T1000 (cell line): ENCODE measurements at regions not wholly inside any gene's neighbourhood (a gene's known extent, or its start where the extent isn't known, plus 50 kb on each side); places are given as distances from the start of the nearest gene placed in this dataset.

Experiments
- DNase-seq: peaks from one replicate; lab custom pipeline; 2025; ENCODE audit warnings: mixed read lengths; lab: John Stamatoyannopoulos, UW

DNA sequence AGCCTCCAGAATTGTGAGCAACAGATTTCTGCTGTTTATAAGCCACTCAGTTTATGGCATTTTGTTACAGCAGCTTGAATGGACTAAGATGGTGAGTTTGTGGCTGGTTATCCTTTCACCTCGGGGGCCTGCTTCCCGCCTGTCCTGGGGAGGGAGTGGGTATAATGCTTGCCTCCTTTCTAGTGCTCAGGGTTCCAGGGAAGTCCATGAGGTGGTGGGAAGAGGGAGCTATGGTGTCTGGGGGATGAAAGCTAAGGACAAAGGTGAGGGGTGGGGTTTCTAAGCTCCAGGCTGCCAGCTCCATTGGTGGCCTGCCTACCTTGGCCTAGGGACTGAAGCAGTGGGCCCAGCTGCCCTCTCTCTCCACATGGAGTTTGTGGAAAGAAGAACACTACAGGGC, 50.2 kb upstream of the SDK2 start:
- DNase-seq: no peak

GRCh38 chr17:73695035-73695738, 50.9 kb upstream of the SDK2 start:
- no peak for DNase-seq

DNA sequence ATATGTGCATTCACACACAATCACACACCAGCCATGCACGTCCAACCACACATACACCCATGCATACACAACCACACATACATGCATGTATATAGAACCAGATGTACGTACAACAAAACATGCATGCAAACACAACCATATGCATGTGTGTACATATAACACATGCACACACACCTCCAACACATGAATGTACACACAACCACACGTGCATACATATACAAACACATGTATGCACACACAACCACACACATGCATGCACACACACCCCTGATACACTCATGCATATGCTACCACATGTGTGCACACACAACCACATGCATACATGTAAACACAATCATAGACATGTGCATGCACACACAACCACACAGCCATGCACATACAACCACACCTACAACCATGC, 52.0 kb upstream of the SDK2 start:
- no peak for DNase-seq

- no peak for DNase-seq
Measured at GRCh38 chr17:73697872-73698271, 53.6 kb upstream of the SDK2 start.

- DNase-seq: no peak
Measured at GRCh38 chr17:73698966-73699365, 54.7 kb upstream of the SDK2 start.

- DNase-seq: no peak
Measured at GRCh38 chr17:73701701-73702100, 57.5 kb upstream of the SDK2 start.

GRCh38 chr17:73703192-73703591, 58.9 kb upstream of the SDK2 start:
- DNase-seq: no peak

GRCh38 chr17:73703917-73704316, 59.7 kb upstream of the SDK2 start:
- DNase-seq: no peak

DNA sequence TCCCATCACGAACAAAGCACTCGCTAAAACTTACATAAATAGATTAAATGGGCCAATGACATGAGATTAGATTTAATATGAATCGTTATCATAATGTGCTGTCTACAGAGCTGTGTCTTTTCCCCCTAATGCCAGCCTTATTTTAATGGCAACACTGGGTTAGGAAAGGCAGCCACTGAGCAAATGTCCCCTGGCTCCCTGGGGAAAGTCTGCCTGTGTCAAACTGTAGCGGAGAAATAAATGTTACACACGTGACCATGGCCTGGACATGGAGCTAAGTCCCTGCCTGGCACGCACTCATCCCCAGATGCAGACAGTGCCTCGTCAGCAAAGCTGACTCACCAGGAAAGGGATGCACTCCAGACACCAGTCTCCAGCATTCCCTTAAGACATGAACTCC, 61.3 kb upstream of the SDK2 start:
- no peak for DNase-seq

- no peak for DNase-seq
Measured at GRCh38 chr17:73706428-73706827, 62.2 kb upstream of the SDK2 start.

DNA sequence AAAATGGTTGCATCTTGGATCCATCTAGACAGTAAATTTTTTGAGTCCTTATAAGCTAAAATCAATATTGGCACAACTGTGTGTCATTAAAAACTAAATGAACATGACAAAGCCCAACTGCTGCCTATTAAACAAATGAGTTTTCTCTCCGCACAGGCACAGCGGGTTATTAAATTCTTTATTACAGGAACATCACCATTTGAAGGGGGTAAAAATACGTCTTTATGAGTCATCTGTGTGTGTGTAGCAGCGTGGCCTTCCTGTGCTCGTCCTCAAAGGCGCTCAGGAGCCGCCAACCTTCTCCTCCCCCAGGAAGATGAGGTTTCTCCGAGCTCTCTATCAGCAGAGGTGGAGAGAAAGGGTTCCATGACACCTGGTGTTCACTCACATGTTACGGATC, 62.6 kb upstream of the SDK2 start:
- no peak for DNase-seq

DNA sequence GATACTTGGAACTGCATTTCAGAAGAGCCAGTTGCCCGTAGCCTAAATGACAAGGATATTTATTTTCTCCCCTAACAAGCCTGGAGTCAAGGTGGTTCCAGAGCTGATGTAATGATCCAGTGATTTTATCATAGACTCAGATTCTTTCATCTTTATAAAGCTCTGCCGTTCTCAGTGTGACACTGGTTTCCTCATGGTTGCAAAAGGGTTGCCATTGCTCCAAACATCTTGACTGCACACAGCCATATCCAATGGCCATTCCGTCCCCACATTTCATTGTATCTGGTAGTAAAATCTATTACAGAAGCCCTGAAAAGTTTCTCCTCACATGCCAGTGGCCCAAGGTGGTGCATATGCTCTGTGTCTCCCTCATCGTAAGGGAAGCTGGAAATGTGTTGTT, 63.1 kb upstream of the SDK2 start:
- no peak for DNase-seq

DNA sequence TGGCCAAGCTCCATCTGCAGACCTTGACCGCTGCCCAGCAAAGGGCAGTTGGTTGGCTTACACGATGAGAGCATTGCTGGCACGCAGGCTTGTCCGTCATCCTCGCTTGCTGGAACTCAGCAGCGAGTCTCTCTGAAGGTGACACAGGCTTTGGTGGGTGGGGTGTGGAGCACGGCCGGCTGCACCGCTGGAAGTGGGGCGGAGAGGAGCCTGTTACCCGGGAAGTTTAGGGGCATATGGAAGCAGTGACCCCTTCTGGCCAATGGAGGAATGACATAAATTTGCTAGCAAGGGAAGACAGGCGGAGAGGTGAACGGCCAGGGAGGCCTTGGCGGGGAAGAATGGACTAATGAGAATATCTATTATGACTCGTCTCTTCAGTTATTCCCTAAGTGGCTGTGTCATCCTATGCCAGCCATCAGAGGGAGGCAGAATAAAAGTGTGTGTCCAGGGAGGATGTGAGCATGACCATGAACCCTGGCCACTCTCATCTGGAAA, 65.9 kb upstream of the SDK2 start:
- DNase-seq: no peak

- no peak for DNase-seq
Measured at GRCh38 chr17:73711184-73711583, 66.9 kb upstream of the SDK2 start.

DNA sequence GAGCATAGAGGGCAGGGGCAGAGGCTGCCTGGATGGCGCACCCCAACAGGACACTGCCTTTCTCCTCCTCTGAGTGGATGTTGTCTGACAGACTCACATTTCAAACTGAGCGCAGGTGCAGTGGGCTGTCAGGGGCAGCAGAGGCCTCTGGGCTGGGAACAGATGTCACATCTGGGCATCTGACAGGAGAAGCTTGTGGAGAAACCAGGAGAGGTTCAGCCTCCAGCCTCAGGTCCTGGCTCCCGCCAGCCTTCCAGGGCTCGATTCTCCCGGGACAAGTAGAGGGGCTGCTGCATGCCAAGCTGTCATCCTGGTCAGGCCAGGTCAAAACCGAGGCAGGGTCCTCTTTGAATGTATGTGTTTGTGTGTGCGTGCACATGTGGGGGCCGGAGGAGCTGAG, 67.7 kb upstream of the SDK2 start:
- no peak for DNase-seq

GRCh38 chr17:73713136-73713535, 68.9 kb upstream of the SDK2 start:
- DNase-seq: no peak

DNA sequence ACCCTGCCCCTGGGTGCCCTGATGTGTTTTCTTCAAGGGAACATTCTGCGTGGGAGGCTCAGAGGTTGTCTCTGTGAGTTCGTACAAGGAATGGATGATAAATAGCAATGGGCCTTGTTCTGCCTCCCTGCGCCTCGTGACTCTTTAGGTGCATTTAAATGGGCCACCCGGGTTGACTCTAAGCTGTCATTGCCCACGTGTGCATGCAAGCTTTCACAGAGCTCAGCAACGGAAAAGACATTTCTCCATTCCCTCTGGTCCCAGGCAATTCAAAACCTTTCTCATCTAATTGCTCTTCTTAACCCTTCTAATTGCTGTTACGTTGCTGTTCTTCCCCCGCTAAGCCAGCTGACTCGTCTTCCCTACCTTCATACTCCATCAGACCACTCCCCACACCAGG, 71.5 kb upstream of the SDK2 start:
- DNase-seq: no peak

DNA sequence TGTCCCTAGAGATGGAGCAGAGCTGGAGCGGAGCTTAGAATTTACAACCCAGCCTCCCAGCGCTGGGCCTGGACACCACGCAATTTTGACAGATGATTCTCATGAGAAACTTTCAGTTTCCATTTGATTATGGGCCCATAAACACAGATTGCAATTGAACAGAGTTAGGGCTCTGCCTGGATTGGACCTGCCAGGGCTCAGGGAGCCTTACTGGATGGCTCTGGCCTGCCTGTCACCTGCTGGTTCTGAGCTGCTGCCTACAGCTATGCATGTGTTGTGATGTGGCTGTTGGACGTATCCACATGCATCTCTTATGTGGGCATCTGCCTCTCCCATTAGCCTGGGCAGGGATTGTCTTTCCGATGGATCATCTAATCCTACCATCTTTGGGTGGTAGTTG, 73.4 kb upstream of the SDK2 start:
- no peak for DNase-seq

- DNase-seq: no peak
Measured at GRCh38 chr17:73718362-73718761, 74.1 kb upstream of the SDK2 start.

DNA sequence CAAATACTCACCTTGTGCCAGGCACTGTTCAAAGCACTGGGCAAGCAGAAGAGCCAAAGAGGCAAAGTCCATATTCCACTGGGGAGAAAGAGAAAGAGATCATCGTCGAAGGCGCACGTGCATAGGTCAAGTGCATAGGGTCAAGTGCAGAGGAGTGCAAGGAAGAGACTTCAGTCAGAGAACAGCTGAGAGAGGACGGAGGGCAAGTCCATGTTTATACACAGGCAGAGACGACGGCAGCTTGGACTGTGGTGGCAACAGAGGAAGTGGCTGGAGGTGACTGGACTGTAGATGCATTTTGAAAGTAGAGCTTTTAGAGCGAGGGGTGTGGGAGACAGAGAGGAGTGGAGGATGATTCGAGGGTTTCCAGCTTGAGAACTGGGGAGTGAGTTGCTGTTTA, 74.7 kb upstream of the SDK2 start:
- no peak for DNase-seq

DNA sequence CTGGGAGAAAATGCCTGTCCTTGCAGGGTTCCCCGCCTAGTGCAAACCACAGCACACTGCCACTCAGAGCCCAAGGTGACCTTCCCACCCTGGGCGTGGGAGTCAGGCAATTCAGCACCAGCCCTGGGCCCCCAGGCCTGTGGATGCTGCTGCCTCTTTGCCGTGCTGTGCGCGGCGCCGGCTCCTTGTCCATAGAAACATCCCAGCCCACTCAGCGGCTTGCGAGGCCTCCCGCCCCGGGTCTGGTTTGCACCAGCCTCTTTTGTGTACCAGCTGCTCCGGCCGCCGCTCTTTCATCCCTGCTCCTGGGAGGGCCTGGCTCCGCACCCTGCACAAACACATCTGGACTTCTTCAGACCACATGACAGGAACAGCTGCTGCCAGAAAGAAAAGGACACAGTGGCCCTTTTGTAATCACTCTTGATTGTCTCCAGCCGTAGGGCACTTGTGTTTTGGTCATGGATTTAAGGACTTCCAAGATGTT, 75.4 kb upstream of the SDK2 start:
- no peak for DNase-seq

DNA sequence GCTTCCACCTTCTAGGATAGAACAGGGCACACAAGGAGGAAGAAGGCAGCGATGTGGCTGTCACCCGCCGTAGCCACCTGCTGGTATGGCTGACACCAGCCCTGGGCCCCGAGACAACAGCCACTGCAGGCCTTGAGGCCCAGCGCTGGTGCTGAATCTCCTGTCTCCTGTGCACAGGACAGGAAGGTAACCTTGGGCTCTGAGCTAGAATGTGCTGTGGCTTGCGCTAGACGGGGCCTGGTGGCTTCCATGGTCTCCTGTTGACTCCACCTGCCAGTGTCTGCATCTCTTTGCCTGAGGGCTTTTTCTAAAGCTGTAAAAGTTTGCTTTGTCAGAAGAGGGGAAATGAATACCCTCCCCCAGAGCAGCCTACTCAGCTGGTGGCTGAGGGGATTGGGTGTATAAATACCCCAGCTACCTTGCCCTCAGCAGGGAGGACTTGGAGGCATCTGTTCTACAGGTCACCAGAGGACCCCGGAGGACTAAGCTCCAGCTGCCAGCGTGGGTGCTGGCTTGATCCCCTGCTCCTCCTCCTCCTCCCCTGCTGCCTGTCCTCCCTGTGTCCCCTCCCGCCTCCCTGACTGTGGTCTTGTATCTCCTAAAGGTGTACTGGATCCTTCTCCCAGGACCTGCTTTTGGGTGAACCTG, 76.1 kb upstream of the SDK2 start:
- DNase-seq: no peak

DNA sequence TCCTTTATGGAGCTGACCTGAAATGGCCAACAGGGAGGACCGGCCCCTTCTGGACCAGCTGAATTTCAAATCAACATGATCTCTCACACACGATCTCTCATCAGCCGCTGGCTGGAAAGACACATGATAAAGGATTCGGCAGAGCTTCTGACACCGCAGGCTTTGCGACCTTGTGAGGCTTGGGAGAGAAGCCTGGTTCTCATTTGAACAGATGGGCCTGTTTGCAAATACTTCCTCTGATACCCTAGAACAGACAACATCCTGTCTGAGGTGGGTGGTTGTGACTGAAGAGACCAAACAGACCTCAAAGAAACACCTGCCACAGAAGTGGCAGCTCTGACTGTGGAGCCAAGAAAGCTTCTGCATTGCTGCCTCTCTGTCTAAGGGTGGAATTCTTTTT, 77.9 kb upstream of the SDK2 start:
- no peak for DNase-seq

DNA sequence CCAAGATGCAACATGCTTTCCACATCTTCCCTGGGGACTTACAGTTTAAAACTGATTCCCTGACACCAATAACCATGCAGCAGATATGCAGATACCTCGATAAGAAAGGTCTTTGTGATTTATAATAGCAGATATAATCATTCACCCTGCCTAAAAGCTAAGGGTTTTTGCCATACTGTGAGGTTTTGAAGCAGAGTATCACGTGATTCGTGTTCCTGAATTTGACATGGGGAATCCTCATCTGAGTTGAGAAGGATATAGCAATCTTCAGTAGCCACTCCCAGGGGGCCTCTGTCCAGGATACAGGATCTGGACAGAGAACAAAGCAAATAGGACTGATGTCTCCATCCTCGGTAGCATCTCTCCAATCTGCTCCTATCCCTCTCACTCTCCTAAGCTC, 79.1 kb upstream of the SDK2 start:
- no peak for DNase-seq
